ENCODE measurements at regions not wholly inside any gene's neighbourhood (a gene's known extent, or its start where the extent isn't known, plus 50 kb on each side); places are given as distances from the start of the nearest gene placed in this dataset. TPM values are rescaled to one million over a fixed set of nuclear protein-coding genes. Genes with fewer than 3 reads are reported as not detected.
"Not testable (repeated sequence)": the region's sequence is repeated elsewhere in the genome, so short reads cannot be mapped to it uniquely, and the experiment has no call there.

GRCh38 chr1:65077369-65077768, 70.6 kb upstream of the AK4 start:
- Mint-ChIP-seq H3K4me1 (ENCODE audit: low read depth) (peaks cover 14% of the 10 kb centered on the region), H3K27ac (no peak overlapping the region), H3K9me3 (no peaks in the 10 kb centered on the region), H3K27me3 (ENCODE audit: low read depth) (no peaks in the 10 kb centered on the region), H3K4me3 (no peak overlapping the region), H3K36me3 (ENCODE audit: low read depth) (no peaks in the 10 kb centered on the region)
- CTCF ChIA-PET = interaction anchor here (0.8 to 1.0 kb wide), 2 partner anchors 130 to 258 kb away, joined by 3 read pairs; no protein-coding TSS in a partner anchor
- intact Hi-C loops (cut with micrococcal nuclease) = loop anchor here (5.0 kb wide), 1 partner anchor 810 kb away; no protein-coding TSS in a partner anchor
- no peak for DNase-seq

GRCh38 chr1:65079941-65080340, 68.1 kb upstream of the AK4 start:
- CTCF ChIA-PET = no interaction called here
- H3K27me3 Mint-ChIP-seq (ENCODE audit: low read depth) = no peaks in the 10 kb centered on the region
- H3K36me3 Mint-ChIP-seq (ENCODE audit: low read depth) = no peaks in the 10 kb centered on the region
- H3K9me3 Mint-ChIP-seq = no peaks in the 10 kb centered on the region
- H3K4me1 Mint-ChIP-seq (ENCODE audit: low read depth) = peaks cover 6% of the 10 kb centered on the region
- H3K27ac Mint-ChIP-seq = no peak overlapping the region
- H3K4me3 Mint-ChIP-seq = no peak overlapping the region
- DNase-seq = no peak
- intact Hi-C loops (cut with micrococcal nuclease) = loop anchor here (5.0 kb wide), 1 partner anchor 813 kb away; no protein-coding TSS in a partner anchor

GRCh38 chr1:65082346-65083040, 65.5 kb upstream of the AK4 start:
- H3K27me3 Mint-ChIP-seq (ENCODE audit: low read depth) = no peaks in the 10 kb centered on the region
- H3K27ac Mint-ChIP-seq = no peak overlapping the region
- H3K9me3 Mint-ChIP-seq = peaks cover 8% of the 10 kb centered on the region
- intact Hi-C loops (cut with micrococcal nuclease) = no loop called here
- no peaks in the 10 kb centered on the region for H3K36me3 Mint-ChIP-seq (ENCODE audit: low read depth)
- no peaks in the 10 kb centered on the region for H3K4me1 Mint-ChIP-seq (ENCODE audit: low read depth)
- no peak for DNase-seq
- CTCF ChIA-PET = no interaction called here
- no peak overlapping the region for H3K4me3 Mint-ChIP-seq

GRCh38 chr1:65083263-65083896, 64.6 kb upstream of the AK4 start:
- Mint-ChIP-seq H3K9me3 (peaks cover 12% of the 10 kb centered on the region), H3K27me3 (ENCODE audit: low read depth) (no peaks in the 10 kb centered on the region), H3K4me3 (no peak overlapping the region), H3K36me3 (ENCODE audit: low read depth) (no peaks in the 10 kb centered on the region), H3K4me1 (ENCODE audit: low read depth) (no peaks in the 10 kb centered on the region), H3K27ac (no peak overlapping the region)
- intact Hi-C loops (cut with micrococcal nuclease) = no loop called here
- DNase-seq = no peak
- CTCF ChIA-PET = interaction anchor here (2.5 kb wide), 1 partner anchor 8 kb away, joined by 7 read pairs; no protein-coding TSS in a partner anchor

GRCh38 chr1:65084066-65084465, 63.9 kb upstream of the AK4 start:
- no peak for DNase-seq
- CTCF ChIA-PET = interaction anchor here (2.5 kb wide), 1 partner anchor 9 kb away, joined by 7 read pairs; no protein-coding TSS in a partner anchor
- peaks cover 12% of the 10 kb centered on the region for H3K9me3 Mint-ChIP-seq
- H3K4me1 Mint-ChIP-seq (ENCODE audit: low read depth) = no peaks in the 10 kb centered on the region
- intact Hi-C loops (cut with micrococcal nuclease) = no loop called here
- H3K27ac Mint-ChIP-seq = no peak overlapping the region
- H3K36me3 Mint-ChIP-seq (ENCODE audit: low read depth) = no peaks in the 10 kb centered on the region
- no peaks in the 10 kb centered on the region for H3K27me3 Mint-ChIP-seq (ENCODE audit: low read depth)
- H3K4me3 Mint-ChIP-seq = no peak overlapping the region

- peaks cover 12% of the 10 kb centered on the region for H3K9me3 Mint-ChIP-seq
- intact Hi-C loops (cut with micrococcal nuclease); H3K27me3 Mint-ChIP-seq (ENCODE audit: low read depth); H3K27ac Mint-ChIP-seq; H3K4me1 Mint-ChIP-seq (ENCODE audit: low read depth); CTCF ChIA-PET; H3K4me3 Mint-ChIP-seq; H3K36me3 Mint-ChIP-seq (ENCODE audit: low read depth); DNase-seq: not testable (repeated sequence)
Observed at GRCh38 chr1:65087519-65087918, 60.5 kb upstream of the AK4 start.

GRCh38 chr1:65090406-65090805, 57.6 kb upstream of the AK4 start:
- H3K27ac Mint-ChIP-seq = no peak overlapping the region
- H3K4me1 Mint-ChIP-seq (ENCODE audit: low read depth) = no peaks in the 10 kb centered on the region
- peaks cover 12% of the 10 kb centered on the region for H3K9me3 Mint-ChIP-seq
- no peak for DNase-seq
- no peaks in the 10 kb centered on the region for H3K36me3 Mint-ChIP-seq (ENCODE audit: low read depth)
- no peak overlapping the region for H3K4me3 Mint-ChIP-seq
- intact Hi-C loops (cut with micrococcal nuclease) = no loop called here
- CTCF ChIA-PET = no interaction called here
- H3K27me3 Mint-ChIP-seq (ENCODE audit: low read depth) = no peaks in the 10 kb centered on the region

GRCh38 chr1:65092691-65093090, 55.3 kb upstream of the AK4 start:
- no peak for DNase-seq
- intact Hi-C loops (cut with micrococcal nuclease) = no loop called here
- H3K27ac Mint-ChIP-seq = no peak overlapping the region
- no peaks in the 10 kb centered on the region for H3K27me3 Mint-ChIP-seq (ENCODE audit: low read depth)
- no peaks in the 10 kb centered on the region for H3K36me3 Mint-ChIP-seq (ENCODE audit: low read depth)
- CTCF ChIA-PET = no interaction called here
- no peaks in the 10 kb centered on the region for H3K4me1 Mint-ChIP-seq (ENCODE audit: low read depth)
- H3K4me3 Mint-ChIP-seq = no peak overlapping the region
- peaks cover 2% of the 10 kb centered on the region for H3K9me3 Mint-ChIP-seq

- H3K9me3 Mint-ChIP-seq = peaks cover 11% of the 10 kb centered on the region
- no peak for DNase-seq
- CTCF ChIA-PET = interaction anchor here (0.7 kb wide), 1 partner anchor 116 kb away, joined by 3 read pairs; no protein-coding TSS in a partner anchor
- no peak overlapping the region for H3K27ac Mint-ChIP-seq
- H3K36me3 Mint-ChIP-seq (ENCODE audit: low read depth) = no peaks in the 10 kb centered on the region
- no peaks in the 10 kb centered on the region for H3K4me1 Mint-ChIP-seq (ENCODE audit: low read depth)
- intact Hi-C loops (cut with micrococcal nuclease) = no loop called here
- no peak overlapping the region for H3K4me3 Mint-ChIP-seq
- no peaks in the 10 kb centered on the region for H3K27me3 Mint-ChIP-seq (ENCODE audit: low read depth)
Observed at GRCh38 chr1:65097076-65097475, 50.9 kb upstream of the AK4 start.

Small RNA genes lying in the stretch of these regions (microRNA-seq; reads per million reads assigned to microRNA genes)
- gene MIR101-1 (ENCODE audit: borderline microRNAs expressed, borderline replicate concordance) (28.5 reads per million, percentile 42 among the genes with 10 or more reads in this experiment), gene MIR3671 (ENCODE audit: borderline microRNAs expressed, borderline replicate concordance) (not detected)
